Esophagus muscularis mucosa (tissue), 4 donors: ENCODE measurements at regions not wholly inside any gene's neighbourhood (a gene's known extent, or its start where the extent isn't known, plus 50 kb on each side); places are given as distances from the start of the nearest gene placed in this dataset.

Experiments
- DNase-seq: peaks from one replicate; pipeline ENCODE4 v3.0.0-alpha.2; 2017; ENCODE audit errors: extremely low spot score
- H3K27ac ChIP-seq, 4 donors: fragments of 200-600 bp; sonication (generic); replicated peaks in 1 of 4; 1 replicate in 3 of 4; 2 replicates in 1 of 4; pipeline ENCODE4 v1.5.1; 2016 to 2019; ENCODE audit warnings: mild to moderate bottlenecking in 1 of 4
- H3K27me3 ChIP-seq, 4 donors: fragments of 200-600 bp; sonication (generic); one replicate each; pipeline versions ENCODE4 v1.5.1 to v1.6.0; 2016 to 2019
- H3K36me3 ChIP-seq, 4 donors: fragments of 200-600 bp; sonication (generic); one replicate each; pipeline ENCODE4 v1.5.1; 2016 to 2019
- H3K4me1 ChIP-seq, 4 donors: fragments of 200-600 bp; sonication (generic); one replicate each; pipeline ENCODE4 v1.5.1; 2016 to 2019
- H3K4me3 ChIP-seq, 4 donors: fragments of 200-600 bp; sonication (generic); 1 replicate in 2 of 4; 2 replicates in 2 of 4; pipeline ENCODE4 v1.5.1; 2016 to 2019; ENCODE audit warnings: mild to moderate bottlenecking in 4 of 4, moderate library complexity in 1 of 4
- H3K9me3 ChIP-seq, 4 donors: fragments of 200-600 bp; sonication (generic); 1 replicate in 3 of 4; 2 replicates in 1 of 4; pipeline ENCODE4 v1.5.1; 2016 to 2019
- CTCF ChIP-seq, 3 experiments: fragments of 200-600 bp in 2 of 3; fragments of 450-650 bp in 1 of 3; sonication (generic) in 2 of 3; IDR thresholded peaks; one replicate each; pipeline ENCODE4 v1.5.1; 2017 to 2019; ENCODE audit warnings: antibody characterized with exemption in 3 of 3, mild to moderate bottlenecking in 2 of 3, moderate library complexity in 1 of 3
- EP300 ChIP-seq: sonication (generic); formaldehyde crosslinking; IDR thresholded peaks from one replicate; pipeline ENCODE4 v1.6.1; 2017; ENCODE audit warnings: antibody characterized with exemption
- POLR2A ChIP-seq: fragments of 450-650 bp; IDR thresholded peaks from one replicate; pipeline ENCODE4 v1.6.1; 2017; ENCODE audit warnings: antibody characterized with exemption, moderate library complexity, mild to moderate bottlenecking, low read depth
- POLR2AphosphoS5 ChIP-seq, 2 donors: sonication (generic); formaldehyde crosslinking; IDR thresholded peaks; one replicate each; pipeline ENCODE4 v1.6.1; 2017; ENCODE audit warnings: antibody characterized with exemption in 2 of 2
- WGBS: methylation state at CpG from one replicate; pipeline ENCODE4 v1.1.5; 2018; 5-methylcytosine and 5-hydroxymethylcytosine counted together
- intact Hi-C: fragments of 100-400 bp; cut with DNase I; formaldehyde crosslinking; loops from one replicate; pipeline ENCODE4 v1.15.1; 2023

GRCh38 chr2:80926168-80926567 is 621.6 kb upstream of the LRRTM1 start:
- H3K4me3 ChIP-seq, result no peak overlapping the region
- H3K36me3 ChIP-seq, result no peaks in the 10 kb centered on the region
- peaks cover 0 to 25% (median 21%) of the 10 kb centered on the region in 4 donors for H3K9me3 ChIP-seq
- DNase-seq, result no peak
- WGBS, result 58% methylated on average over 4 of the region's 4 CpGs
- intact Hi-C loops, result no loop called here
- H3K4me1 ChIP-seq, result no peaks in the 10 kb centered on the region
- H3K27ac ChIP-seq, result no peak overlapping the region
- no peak for TF ChIP-seq EP300
- TF ChIP-seq POLR2AphosphoS5 (IDR thresholded peaks at IDR 0.05), result no peak
- TF ChIP-seq POLR2A, result no peak
- no peak for TF ChIP-seq CTCF (IDR thresholded peaks at IDR 0.05)
- no peaks in the 10 kb centered on the region for H3K27me3 ChIP-seq

GRCh38 chr2:80896576-80896975 is 592.0 kb upstream of the LRRTM1 start:
- no peaks in the 10 kb centered on the region for H3K4me1 ChIP-seq
- H3K27me3 ChIP-seq, result no peaks in the 10 kb centered on the region
- intact Hi-C loops, result no loop called here
- TF ChIP-seq POLR2A, result no peak
- no peak for TF ChIP-seq CTCF (IDR thresholded peaks at IDR 0.05)
- no peak for TF ChIP-seq POLR2AphosphoS5 (IDR thresholded peaks at IDR 0.05)
- TF ChIP-seq EP300, result no peak
- DNase-seq, result no peak
- WGBS, result 79% methylated on average over 4 of the region's 7 CpGs
- H3K27ac ChIP-seq, result no peak overlapping the region
- no peaks in the 10 kb centered on the region for H3K9me3 ChIP-seq
- no peak overlapping the region for H3K4me3 ChIP-seq
- H3K36me3 ChIP-seq, result no peaks in the 10 kb centered on the region

- H3K27me3 ChIP-seq, result no peaks in the 10 kb centered on the region
- no peaks in the 10 kb centered on the region for H3K4me1 ChIP-seq
- no peak overlapping the region for H3K27ac ChIP-seq
- 69% methylated on average over 3 of the region's 3 CpGs for WGBS
- no peak overlapping the region for H3K4me3 ChIP-seq
- TF ChIP-seq CTCF (IDR thresholded peaks at IDR 0.05) (no peak), EP300 (no peak), POLR2A (no peak), POLR2AphosphoS5 (IDR thresholded peaks at IDR 0.05) (no peak)
- intact Hi-C loops, result no loop called here
- H3K9me3 ChIP-seq, result no peaks in the 10 kb centered on the region
- no peak for DNase-seq
- no peaks in the 10 kb centered on the region for H3K36me3 ChIP-seq
Measured at GRCh38 chr2:80894486-80894885, 589.9 kb upstream of the LRRTM1 start.

- Histone ChIP-seq H3K9me3 (no peaks in the 10 kb centered on the region), H3K36me3 (no peaks in the 10 kb centered on the region), H3K27ac (no peak overlapping the region), H3K4me3 (no peak overlapping the region), H3K4me1 (no peaks in the 10 kb centered on the region), H3K27me3 (no peaks in the 10 kb centered on the region)
- intact Hi-C loops, result no loop called here
- no peak for DNase-seq
- TF ChIP-seq EP300 (no peak), POLR2AphosphoS5 (IDR thresholded peaks at IDR 0.05) (no peak), POLR2A (no peak)
- 42% methylated on average over 2 of the region's 2 CpGs for WGBS
Measured at GRCh38 chr2:80893711-80894110, 589.2 kb upstream of the LRRTM1 start.

- no peaks in the 10 kb centered on the region for H3K27me3 ChIP-seq
- no peaks in the 10 kb centered on the region for H3K9me3 ChIP-seq
- WGBS, result 51% methylated on average over 2 of the region's 2 CpGs
- no peak for DNase-seq
- TF ChIP-seq POLR2A, result no peak
- TF ChIP-seq POLR2AphosphoS5 (IDR thresholded peaks at IDR 0.05), result no peak
- TF ChIP-seq CTCF (IDR thresholded peaks at IDR 0.05), result no peak
- no peak for TF ChIP-seq EP300
- intact Hi-C loops, result no loop called here
- H3K27ac ChIP-seq, result no peak overlapping the region
- H3K4me3 ChIP-seq, result no peak overlapping the region
- H3K4me1 ChIP-seq, result no peaks in the 10 kb centered on the region
- H3K36me3 ChIP-seq, result no peaks in the 10 kb centered on the region
Measured at GRCh38 chr2:80889009-80889408, 584.5 kb upstream of the LRRTM1 start.
